HepG2 (cell line): ENCODE measurements at regions not wholly inside any gene's neighbourhood (a gene's known extent, or its start where the extent isn't known, plus 50 kb on each side); places are given as distances from the start of the nearest gene placed in this dataset.

Experiments
- ATAC-seq: fragments of 200-7000 bp; cut with Tn5 transposase; 3 replicates; pipeline ENCODE4 v1.9.1; 2020; ENCODE audit warnings: mild to moderate bottlenecking, moderate library complexity
- BruUV-seq: library from RNA; stranded (reverse); fragments of 400-500 nt; replicated peaks from 2 replicates; lab custom pipeline; 2021; lab: Mats Ljungman, UMichigan
- CTCF ChIA-PET: fragments of 300-600 bp; formaldehyde crosslinking; extraction: SDS; loops from one replicate; lab custom pipeline; 2021; ENCODE audit warnings: low total read pairs, inconsistent platforms, low intra/inter-chr PET ratio; lab: Yijun Ruan, JAX
- POLR2A ChIA-PET: fragments of 350-600 bp; sonication (Branson Sonifier 250); formaldehyde crosslinking; loops from one replicate; lab custom pipeline; 2020; ENCODE audit warnings: antibody characterized with exemption, inconsistent platforms; lab: Yijun Ruan, JAX
- DNase-seq: peaks from one replicate; pipeline ENCODE4 v3.0.0-alpha.2; 2015; ENCODE audit warnings: low spot score
- FAIRE-seq: peaks from 3 replicates; lab custom pipeline; 2011; peaks lifted over from hg19 to GRCh38; lab: Jason Lieb, UNC
- H2AFZ ChIP-seq: one replicate; pipeline ENCODE4 v1.6.1; 2011; ENCODE audit warnings: low read length, inconsistent platforms
- H3K27ac ChIP-seq: fragments of 300-600 bp; 3 replicates; pipeline ENCODE4 v1.8.0; 2011; ENCODE audit warnings: mixed run types, mild to moderate bottlenecking, mixed read lengths, low read length, inconsistent platforms; ENCODE audit not compliant: insufficient read depth; ENCODE audit errors: extremely low read length
- H3K27me3 ChIP-seq, 2 experiments: fragments of 200-600 bp in 1 of 2; 2 replicates in 1 of 2; 3 replicates in 1 of 2; pipeline versions ENCODE4 v1.6.0 to v1.8.0; 2011; ENCODE audit warnings: low read length in 2 of 2, mild to moderate bottlenecking in 2 of 2, moderate library complexity in 2 of 2, inconsistent platforms in 1 of 2; ENCODE audit not compliant: insufficient read depth in 2 of 2, control insufficient read depth in 1 of 2
- H3K36me3 ChIP-seq, 2 experiments: fragments of 200-600 bp in 1 of 2; replicated peaks in 1 of 2; 2 replicates in 1 of 2; 3 replicates in 1 of 2; pipeline versions ENCODE4 v1.5.1 to v1.8.0; 2011; ENCODE audit warnings: low read length in 2 of 2, inconsistent platforms in 1 of 2; ENCODE audit not compliant: insufficient read depth in 2 of 2, control insufficient read depth in 1 of 2
- H3K4me1 ChIP-seq: 2 replicates; pipeline ENCODE4 v1.5.1; 2012; ENCODE audit warnings: low read length, inconsistent platforms; ENCODE audit not compliant: insufficient read depth
- H3K4me2 ChIP-seq: 2 replicates; pipeline ENCODE4 v1.6.0; 2011; ENCODE audit warnings: low read depth, low read length, inconsistent platforms
- H3K4me3 ChIP-seq, 3 experiments: fragments of 200-600 bp in 1 of 3; sonication (generic), shearing (Covaris generic) in 1 of 3; replicated peaks in 1 of 3; 2 replicates each; pipeline ENCODE4 v1.5.1; 2011 to 2016; ENCODE audit warnings: low read length in 3 of 3, inconsistent platforms in 2 of 3, low read depth in 2 of 3, mild to moderate bottlenecking in 2 of 3, control low read depth in 1 of 3, mixed read lengths in 1 of 3; ENCODE audit not compliant: insufficient read depth in 1 of 3
- H3K79me2 ChIP-seq: one replicate; pipeline ENCODE4 v1.6.1; 2011; ENCODE audit warnings: low read length, inconsistent platforms; ENCODE audit not compliant: insufficient read depth
- H3K9ac ChIP-seq: 2 replicates; pipeline ENCODE4 v1.6.0; 2011; ENCODE audit warnings: mild to moderate bottlenecking, low read depth, low read length, inconsistent platforms; ENCODE audit not compliant: insufficient read depth
- H3K9me3 ChIP-seq: 2 replicates; pipeline ENCODE4 v1.5.1; 2012; ENCODE audit warnings: mild to moderate bottlenecking, low read length
- H4K20me1 ChIP-seq: 2 replicates; pipeline ENCODE4 v1.6.0; 2011; ENCODE audit warnings: inconsistent platforms, mild to moderate bottlenecking, low read length, moderate library complexity; ENCODE audit not compliant: insufficient read depth
- FOXK1 ChIP-seq: sonication (generic); formaldehyde crosslinking; IDR thresholded peaks from 2 replicates; pipeline ENCODE4 v1.4.0; 2020; ENCODE audit warnings: low read depth, missing genetic modification reagents, borderline replicate concordance
- JUNB ChIP-seq: sonication (generic); formaldehyde crosslinking; IDR thresholded peaks from 2 replicates; pipeline ENCODE4 v1.8.0; 2022; ENCODE audit warnings: missing genetic modification reagents, mild to moderate bottlenecking, borderline replicate concordance
- MAFF ChIP-seq: IDR thresholded peaks from 2 replicates; pipeline ENCODE4 v1.6.1; 2011; ENCODE audit warnings: low read depth, low read length, improper control_type of control experiment
- NFE2L2 ChIP-seq: fragments of 150-350 bp; IDR thresholded peaks from 2 replicates; pipeline ENCODE4 v1.6.1; 2014; ENCODE audit warnings: low read length
- NFIB ChIP-seq: sonication (generic); formaldehyde crosslinking; IDR thresholded peaks from 2 replicates; pipeline ENCODE4 v1.9.0; 2021; ENCODE audit warnings: missing genetic modification reagents, mild to moderate bottlenecking, borderline replicate concordance
- NR2C2 ChIP-seq: sonication (generic); formaldehyde crosslinking; IDR thresholded peaks from 2 replicates; pipeline ENCODE4 v1.4.0; 2020; ENCODE audit warnings: missing genetic modification reagents, mild to moderate bottlenecking, moderate library complexity, borderline replicate concordance
- NRL ChIP-seq: sonication (generic); formaldehyde crosslinking; IDR thresholded peaks from 2 replicates; pipeline ENCODE4 v1.5.0; 2020; ENCODE audit warnings: missing genetic modification reagents, mild to moderate bottlenecking, moderate library complexity, borderline replicate concordance
- SAFB2 ChIP-seq: sonication (generic); formaldehyde crosslinking; IDR thresholded peaks from 2 replicates; pipeline ENCODE4 v1.5.1; 2020; ENCODE audit warnings: missing genetic modification reagents, low read depth, mild to moderate bottlenecking, borderline replicate concordance
- SMC3 ChIP-seq: IDR thresholded peaks from 2 replicates; pipeline ENCODE4 v1.6.1; 2011; ENCODE audit warnings: low read length, improper control_type of control experiment
- TARDBP ChIP-seq: sonication (generic); formaldehyde crosslinking; IDR thresholded peaks from 2 replicates; pipeline ENCODE4 v1.8.0; 2022; ENCODE audit warnings: mild to moderate bottlenecking, missing genetic modification reagents
- ZEB1 ChIP-seq: IDR thresholded peaks from 2 replicates; pipeline ENCODE4 v1.6.1; 2012; ENCODE audit warnings: mild to moderate bottlenecking, low read depth, inconsistent platforms; ENCODE audit not compliant: insufficient replicate concordance
- ZMAT3 ChIP-seq: sonication (generic); formaldehyde crosslinking; conservative IDR thresholded peaks from 2 replicates; pipeline ENCODE4 v1.7.0; 2021; ENCODE audit warnings: missing genetic modification reagents
- ZNF34 ChIP-seq: sonication (generic); formaldehyde crosslinking; IDR thresholded peaks from 2 replicates; pipeline ENCODE4 v1.4.0; 2020; ENCODE audit warnings: mild to moderate bottlenecking, missing genetic modification reagents, borderline replicate concordance
- ZNF605 ChIP-seq: sonication (generic); formaldehyde crosslinking; IDR thresholded peaks from 2 replicates; pipeline ENCODE4 v1.8.0; 2022; ENCODE audit warnings: mild to moderate bottlenecking, missing genetic modification reagents
- ZNF629 ChIP-seq: sonication (generic); formaldehyde crosslinking; conservative IDR thresholded peaks from 2 replicates; pipeline ENCODE4 v1.5.0; 2020; ENCODE audit warnings: missing genetic modification reagents
- ZSCAN31 ChIP-seq: sonication (generic); formaldehyde crosslinking; IDR thresholded peaks from 2 replicates; pipeline ENCODE4 v1.5.0; 2020; ENCODE audit warnings: low read depth, mild to moderate bottlenecking, missing genetic modification reagents
- WGBS: methylation state at CpG from one replicate; pipeline ENCODE4 v1.1.6; 2017; ENCODE audit warnings: low lambda C conversion rate; 5-methylcytosine and 5-hydroxymethylcytosine counted together
- in situ Hi-C: cut with HindIII; loops from 2 replicates; pipeline ENCODE4 v1.10.0; 2017; ENCODE audit warnings: low pct_unique_long_range_greater_than_20kb; ENCODE audit not compliant: extremely low pct_ligation_motif_present
- intact Hi-C: fragments of 100-400 bp; cut with micrococcal nuclease; formaldehyde crosslinking; loops from one replicate; pipeline ENCODE4 v1.10.0; 2022; ENCODE audit not compliant: unreplicated experiment
- TF ChIP-seq, protein P1 (sequence below): IDR thresholded peaks from 2 replicates; pipeline ENCODE4 v1.6.1; 2016; ENCODE audit warnings: control low read depth
- TF ChIP-seq, protein P2 (sequence below): IDR thresholded peaks from 2 replicates; pipeline ENCODE4 v1.6.1; 2016; ENCODE audit warnings: missing compliant biosample characterization, missing genetic modification reagents, borderline replicate concordance
- TF ChIP-seq, protein P3 (sequence below): sonication (generic); formaldehyde crosslinking; IDR thresholded peaks from 2 replicates; pipeline ENCODE4 v1.5.0; 2020; ENCODE audit warnings: missing genetic modification reagents, mild to moderate bottlenecking, borderline replicate concordance
- TF ChIP-seq, protein P4 (sequence below): sonication (generic); formaldehyde crosslinking; IDR thresholded peaks from 2 replicates; pipeline ENCODE4 v1.5.0; 2020; ENCODE audit warnings: mild to moderate bottlenecking, missing genetic modification reagents, moderate library complexity

DNA sequence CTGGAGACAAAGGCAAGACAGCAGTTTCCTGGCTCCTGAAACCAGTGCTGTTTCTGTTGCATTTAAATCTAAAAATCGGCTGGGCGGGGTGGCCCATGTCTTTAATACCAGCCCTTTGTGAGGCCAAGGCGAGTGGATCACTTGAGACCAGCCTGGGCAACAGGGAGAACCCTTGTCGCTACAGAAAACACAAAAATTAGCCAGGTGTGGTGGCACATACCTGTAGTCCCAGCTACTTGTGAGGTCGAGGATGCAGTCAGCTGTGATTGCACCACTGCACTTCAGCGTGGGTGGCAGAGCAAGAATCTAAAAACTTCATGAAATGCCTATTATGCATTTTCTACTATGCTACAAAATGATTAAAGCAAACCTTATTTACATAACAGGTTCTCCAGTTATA is 205.4 kb upstream of the ITM2A start:
- ATAC-seq (no peak), FAIRE-seq (no peak), DNase-seq (no peak)
- H3K27me3 ChIP-seq, result no peaks in the 10 kb centered on the region
- H2AFZ ChIP-seq, result no peak overlapping the region
- POLR2A ChIA-PET, result no interaction called here
- no peaks in the 10 kb centered on the region for H3K79me2 ChIP-seq
- intact Hi-C loops, result no loop called here
- H3K4me1 ChIP-seq, result no peaks in the 10 kb centered on the region
- no peak overlapping the region for H3K4me2 ChIP-seq
- BruUV-seq, result no TSS peak
- H3K9ac ChIP-seq, result no peak overlapping the region
- CTCF ChIA-PET, result no interaction called here
- H3K4me3 ChIP-seq, result no peak overlapping the region
- no peak overlapping the region for H3K27ac ChIP-seq
- no peaks in the 10 kb centered on the region for H3K36me3 ChIP-seq
- TF ChIP-seq ZSCAN31 (CRISPR knock-in tag) (no peak), ZEB1 (no peak), NR2C2 (CRISPR knock-in tag) (no peak), SAFB2 (CRISPR knock-in tag) (no peak), NRL (CRISPR knock-in tag) (no peak), JUNB (no peak), ZNF629 (CRISPR knock-in tag) (no peak), NFE2L2 (no peak), ZNF34 (CRISPR knock-in tag) (no peak), SMC3 (no peak), NFIB (CRISPR knock-in tag) (no peak), ZNF605 (CRISPR knock-in tag) (no peak), TARDBP (no peak), FOXK1 (CRISPR knock-in tag) (no peak), MAFF (no peak), ZMAT3 (no peak)
- TF ChIP-seq, protein P1, sequence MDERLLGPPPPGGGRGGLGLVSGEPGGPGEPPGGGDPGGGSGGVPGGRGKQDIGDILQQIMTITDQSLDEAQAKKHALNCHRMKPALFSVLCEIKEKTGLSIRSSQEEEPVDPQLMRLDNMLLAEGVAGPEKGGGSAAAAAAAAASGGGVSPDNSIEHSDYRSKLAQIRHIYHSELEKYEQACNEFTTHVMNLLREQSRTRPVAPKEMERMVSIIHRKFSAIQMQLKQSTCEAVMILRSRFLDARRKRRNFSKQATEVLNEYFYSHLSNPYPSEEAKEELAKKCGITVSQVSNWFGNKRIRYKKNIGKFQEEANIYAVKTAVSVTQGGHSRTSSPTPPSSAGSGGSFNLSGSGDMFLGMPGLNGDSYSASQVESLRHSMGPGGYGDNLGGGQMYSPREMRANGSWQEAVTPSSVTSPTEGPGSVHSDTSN (CRISPR knock-in tag), result no peak
- TF ChIP-seq, protein P2, sequence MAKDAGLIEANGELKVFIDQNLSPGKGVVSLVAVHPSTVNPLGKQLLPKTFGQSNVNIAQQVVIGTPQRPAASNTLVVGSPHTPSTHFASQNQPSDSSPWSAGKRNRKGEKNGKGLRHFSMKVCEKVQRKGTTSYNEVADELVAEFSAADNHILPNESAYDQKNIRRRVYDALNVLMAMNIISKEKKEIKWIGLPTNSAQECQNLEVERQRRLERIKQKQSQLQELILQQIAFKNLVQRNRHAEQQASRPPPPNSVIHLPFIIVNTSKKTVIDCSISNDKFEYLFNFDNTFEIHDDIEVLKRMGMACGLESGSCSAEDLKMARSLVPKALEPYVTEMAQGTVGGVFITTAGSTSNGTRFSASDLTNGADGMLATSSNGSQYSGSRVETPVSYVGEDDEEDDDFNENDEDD, result no peak
- TF ChIP-seq, protein P3, sequence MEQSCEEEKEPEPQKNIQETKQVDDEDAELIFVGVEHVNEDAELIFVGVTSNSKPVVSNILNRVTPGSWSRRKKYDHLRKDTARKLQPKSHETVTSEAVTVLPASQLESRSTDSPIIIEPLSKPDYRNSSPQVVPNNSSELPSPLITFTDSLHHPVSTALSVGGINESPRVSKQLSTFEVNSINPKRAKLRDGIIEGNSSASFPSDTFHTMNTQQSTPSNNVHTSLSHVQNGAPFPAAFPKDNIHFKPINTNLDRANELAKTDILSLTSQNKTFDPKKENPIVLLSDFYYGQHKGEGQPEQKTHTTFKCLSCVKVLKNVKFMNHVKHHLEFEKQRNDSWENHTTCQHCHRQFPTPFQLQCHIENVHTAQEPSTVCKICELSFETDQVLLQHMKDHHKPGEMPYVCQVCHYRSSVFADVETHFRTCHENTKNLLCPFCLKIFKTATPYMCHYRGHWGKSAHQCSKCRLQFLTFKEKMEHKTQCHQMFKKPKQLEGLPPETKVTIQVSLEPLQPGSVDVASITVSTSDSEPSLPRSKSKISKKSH (CRISPR knock-in tag), result no peak
- TF ChIP-seq, protein P4, sequence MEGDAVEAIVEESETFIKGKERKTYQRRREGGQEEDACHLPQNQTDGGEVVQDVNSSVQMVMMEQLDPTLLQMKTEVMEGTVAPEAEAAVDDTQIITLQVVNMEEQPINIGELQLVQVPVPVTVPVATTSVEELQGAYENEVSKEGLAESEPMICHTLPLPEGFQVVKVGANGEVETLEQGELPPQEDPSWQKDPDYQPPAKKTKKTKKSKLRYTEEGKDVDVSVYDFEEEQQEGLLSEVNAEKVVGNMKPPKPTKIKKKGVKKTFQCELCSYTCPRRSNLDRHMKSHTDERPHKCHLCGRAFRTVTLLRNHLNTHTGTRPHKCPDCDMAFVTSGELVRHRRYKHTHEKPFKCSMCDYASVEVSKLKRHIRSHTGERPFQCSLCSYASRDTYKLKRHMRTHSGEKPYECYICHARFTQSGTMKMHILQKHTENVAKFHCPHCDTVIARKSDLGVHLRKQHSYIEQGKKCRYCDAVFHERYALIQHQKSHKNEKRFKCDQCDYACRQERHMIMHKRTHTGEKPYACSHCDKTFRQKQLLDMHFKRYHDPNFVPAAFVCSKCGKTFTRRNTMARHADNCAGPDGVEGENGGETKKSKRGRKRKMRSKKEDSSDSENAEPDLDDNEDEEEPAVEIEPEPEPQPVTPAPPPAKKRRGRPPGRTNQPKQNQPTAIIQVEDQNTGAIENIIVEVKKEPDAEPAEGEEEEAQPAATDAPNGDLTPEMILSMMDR (CRISPR knock-in tag), result no peak
- H3K9me3 ChIP-seq, result peaks cover 13% of the 10 kb centered on the region; the same call in 1 of the 2 replicates
- no peaks in the 10 kb centered on the region for H4K20me1 ChIP-seq
- in situ Hi-C loops, result no loop called here
- WGBS, result 0% methylated on average over 2 of the region's 6 CpGs
